Ishikawa (cell line): ENCODE measurements at regions not wholly inside any gene's neighbourhood (a gene's known extent, or its start where the extent isn't known, plus 50 kb on each side); places are given as distances from the start of the nearest gene placed in this dataset.

ENCODE experiments used
- CEBPB ChIP-seq: IDR thresholded peaks from 2 replicates; pipeline ENCODE4 v1.6.1; 2012
- EGR1 ChIP-seq: IDR thresholded peaks from 2 replicates; pipeline ENCODE4 v1.6.1; 2012
- EP300 ChIP-seq: IDR thresholded peaks from 2 replicates; pipeline ENCODE4 v1.6.1; 2012; ENCODE audit warnings: borderline replicate concordance
- RAD21 ChIP-seq: IDR thresholded peaks from 2 replicates; pipeline ENCODE4 v1.6.1; 2012; ENCODE audit warnings: low read depth
- REST ChIP-seq: IDR thresholded peaks from 2 replicates; pipeline ENCODE4 v1.6.1; 2012; ENCODE audit warnings: low read depth, mild to moderate bottlenecking
- TAF1 ChIP-seq: IDR thresholded peaks from 2 replicates; pipeline ENCODE4 v1.6.1; 2012; ENCODE audit warnings: low read depth, mild to moderate bottlenecking
- USF1 ChIP-seq: IDR thresholded peaks from 2 replicates; pipeline ENCODE4 v1.6.1; 2012
- YY1 ChIP-seq: IDR thresholded peaks from 2 replicates; pipeline ENCODE4 v1.6.1; 2012; ENCODE audit warnings: low read depth
- ZBTB7A ChIP-seq: IDR thresholded peaks from 2 replicates; pipeline ENCODE4 v1.6.1; 2012; ENCODE audit warnings: low read depth
- TF ChIP-seq, protein P1 (sequence below): IDR thresholded peaks from 2 replicates; pipeline ENCODE4 v1.6.1; 2012

DNA sequence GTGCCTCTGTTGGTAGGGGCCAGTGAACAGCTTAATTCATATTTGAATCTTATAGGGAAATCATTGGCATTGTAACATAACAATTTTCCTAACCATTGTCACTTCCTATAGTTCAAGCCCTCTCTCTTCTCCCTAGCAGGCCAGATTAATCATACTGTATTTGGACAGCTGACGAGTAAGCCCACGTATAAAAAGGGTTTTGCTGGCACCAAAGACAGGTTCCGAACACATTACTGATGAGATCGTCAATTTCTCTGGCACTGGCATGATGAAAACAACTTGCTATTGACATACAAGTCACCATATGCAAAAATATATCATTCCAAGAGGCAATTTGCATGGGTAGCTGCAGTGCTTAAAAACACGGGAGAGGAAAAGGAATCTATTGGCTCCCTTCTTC, 891.1 kb upstream of the AUTS2 start:
- TF ChIP-seq RAD21 (no peak), TAF1 (no peak), REST (no peak), CEBPB (no peak), YY1 (no peak), EP300 (no peak), ZBTB7A (no peak), EGR1 (no peak), USF1 (no peak)
- TF ChIP-seq, protein P1, sequence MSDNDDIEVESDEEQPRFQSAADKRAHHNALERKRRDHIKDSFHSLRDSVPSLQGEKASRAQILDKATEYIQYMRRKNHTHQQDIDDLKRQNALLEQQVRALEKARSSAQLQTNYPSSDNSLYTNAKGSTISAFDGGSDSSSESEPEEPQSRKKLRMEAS, result no peak
